22Rv1 (cell line): ENCODE measurements at regions not wholly inside any gene's neighbourhood (a gene's known extent, or its start where the extent isn't known, plus 50 kb on each side); places are given as distances from the start of the nearest gene placed in this dataset.
"Not testable (repeated sequence)": the region's sequence is repeated elsewhere in the genome, so short reads cannot be mapped to it uniquely, and the experiment has no call there.

ENCODE experiments used
- H3K27ac ChIP-seq: fragments of 450-650 bp; 2 replicates; pipeline ENCODE4 v1.5.1; 2017
- ZFX ChIP-seq: fragments of 450-650 bp; IDR thresholded peaks from 2 replicates; pipeline ENCODE4 v1.6.1; 2017; ENCODE audit warnings: antibody characterized with exemption, borderline replicate concordance
- TF ChIP-seq, protein P1 (sequence below): fragments of 450-650 bp; IDR thresholded peaks from 2 replicates; pipeline ENCODE4 v1.5.1; 2017; ENCODE audit warnings: mild to moderate bottlenecking

DNA sequence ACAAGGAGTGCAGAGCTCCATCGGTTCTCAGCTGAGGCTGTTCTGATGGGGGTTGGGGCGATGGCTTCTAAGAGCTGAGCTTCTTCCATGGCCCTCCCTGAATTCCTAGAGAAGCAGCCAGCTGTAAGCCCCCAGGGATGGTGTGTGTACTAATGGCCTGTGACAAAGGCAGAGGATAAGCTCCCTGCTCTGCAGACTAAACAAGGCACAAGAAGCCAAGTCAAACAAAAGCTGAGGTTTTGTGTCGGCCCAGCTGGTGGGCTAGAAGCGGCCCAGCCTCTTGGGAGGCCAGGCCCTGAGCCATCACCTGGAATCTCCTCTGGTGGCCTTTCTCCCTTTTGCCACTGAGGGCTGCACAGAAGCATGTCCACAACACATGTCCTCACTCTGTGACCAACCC lies 75.0 kb upstream of the XPA start:
- no peak for TF ChIP-seq ZFX
- TF ChIP-seq, protein P1, sequence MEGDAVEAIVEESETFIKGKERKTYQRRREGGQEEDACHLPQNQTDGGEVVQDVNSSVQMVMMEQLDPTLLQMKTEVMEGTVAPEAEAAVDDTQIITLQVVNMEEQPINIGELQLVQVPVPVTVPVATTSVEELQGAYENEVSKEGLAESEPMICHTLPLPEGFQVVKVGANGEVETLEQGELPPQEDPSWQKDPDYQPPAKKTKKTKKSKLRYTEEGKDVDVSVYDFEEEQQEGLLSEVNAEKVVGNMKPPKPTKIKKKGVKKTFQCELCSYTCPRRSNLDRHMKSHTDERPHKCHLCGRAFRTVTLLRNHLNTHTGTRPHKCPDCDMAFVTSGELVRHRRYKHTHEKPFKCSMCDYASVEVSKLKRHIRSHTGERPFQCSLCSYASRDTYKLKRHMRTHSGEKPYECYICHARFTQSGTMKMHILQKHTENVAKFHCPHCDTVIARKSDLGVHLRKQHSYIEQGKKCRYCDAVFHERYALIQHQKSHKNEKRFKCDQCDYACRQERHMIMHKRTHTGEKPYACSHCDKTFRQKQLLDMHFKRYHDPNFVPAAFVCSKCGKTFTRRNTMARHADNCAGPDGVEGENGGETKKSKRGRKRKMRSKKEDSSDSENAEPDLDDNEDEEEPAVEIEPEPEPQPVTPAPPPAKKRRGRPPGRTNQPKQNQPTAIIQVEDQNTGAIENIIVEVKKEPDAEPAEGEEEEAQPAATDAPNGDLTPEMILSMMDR = no peak
- no peak overlapping the region for H3K27ac ChIP-seq

DNA sequence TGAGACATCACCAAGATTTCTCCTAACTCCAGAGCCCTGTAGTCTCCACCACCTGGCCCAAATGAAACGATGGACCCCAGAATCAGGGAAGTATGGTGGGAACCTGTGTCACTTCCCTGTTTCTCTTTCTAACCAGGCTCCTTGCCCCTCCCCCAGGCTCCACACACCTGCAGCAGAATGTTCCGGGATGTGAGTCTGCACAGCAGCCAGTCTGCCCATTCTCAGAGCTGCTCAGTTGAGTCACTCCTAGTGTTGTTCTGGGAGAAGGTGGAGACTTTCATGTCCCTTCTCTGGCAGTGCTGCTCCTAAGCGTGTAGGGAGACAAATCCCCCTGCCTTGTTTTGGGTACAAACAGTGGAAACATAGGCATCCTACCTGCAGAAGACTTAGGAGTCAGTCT lies 76.0 kb upstream of the XPA start:
- H3K27ac ChIP-seq = no peak overlapping the region
- TF ChIP-seq, protein P1 = no peak
- no peak for TF ChIP-seq ZFX

DNA sequence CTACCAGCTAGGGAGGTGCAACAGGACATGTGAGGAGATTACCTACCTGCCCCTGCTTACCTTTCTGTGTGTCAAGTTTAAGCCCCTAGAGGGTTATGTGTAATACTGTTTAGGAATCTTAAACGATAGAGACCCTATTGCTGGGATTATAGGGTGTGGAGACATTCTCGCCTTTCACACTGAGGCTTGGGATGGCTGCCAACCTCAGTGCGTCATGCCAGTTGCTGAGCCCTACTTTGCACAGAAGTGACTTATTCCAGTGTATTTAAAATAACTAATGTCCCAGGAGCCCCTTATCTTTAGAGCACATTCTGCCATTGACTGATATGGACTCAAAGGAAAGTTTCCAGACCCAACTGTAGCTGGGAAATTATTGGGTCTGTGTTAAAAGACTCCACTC lies 76.6 kb upstream of the XPA start:
- no peak overlapping the region for H3K27ac ChIP-seq
- TF ChIP-seq, protein P1 = no peak
- TF ChIP-seq ZFX = no peak

DNA sequence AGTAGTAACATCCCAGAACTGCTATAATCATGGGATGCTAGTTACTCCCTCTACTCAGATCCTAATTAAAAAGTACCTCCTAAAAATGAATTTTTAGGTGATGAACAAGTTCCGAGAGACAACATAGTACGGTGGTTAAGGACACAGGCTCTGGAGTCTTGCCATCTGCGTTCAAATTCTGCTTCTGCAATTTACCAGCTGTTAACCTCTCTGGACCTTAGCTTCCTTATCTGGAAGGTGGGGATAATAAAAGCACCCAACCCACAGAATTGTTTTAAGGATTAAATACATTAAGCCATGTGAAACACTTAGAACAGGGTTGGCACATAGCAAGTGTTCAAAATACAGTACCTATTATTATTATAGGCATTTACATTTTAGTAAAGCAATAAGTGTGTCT lies 77.5 kb upstream of the XPA start:
- TF ChIP-seq, protein P1 = no peak
- TF ChIP-seq ZFX = no peak
- no peak overlapping the region for H3K27ac ChIP-seq

DNA sequence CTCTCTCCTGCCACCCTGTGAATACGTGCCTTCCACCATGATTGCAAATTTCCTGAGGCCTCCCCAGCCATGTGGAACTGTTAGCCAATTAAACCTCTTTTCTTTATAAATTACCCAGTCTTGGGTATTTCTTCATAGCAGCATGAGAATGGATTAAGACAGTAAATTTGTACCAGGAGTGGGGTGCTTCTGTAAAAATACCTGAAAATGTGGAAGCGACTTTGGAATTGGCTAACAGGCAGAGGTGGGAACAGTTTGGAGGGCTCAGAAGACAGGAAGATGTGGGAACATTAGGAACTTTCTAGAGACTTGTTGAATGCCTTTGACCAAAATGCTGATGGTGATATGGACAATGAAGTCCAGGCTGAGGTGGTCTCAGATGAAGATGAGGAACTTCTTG lies 74.3 kb upstream of the FOXE1 start:
- not testable (repeated sequence) for H3K27ac ChIP-seq

DNA sequence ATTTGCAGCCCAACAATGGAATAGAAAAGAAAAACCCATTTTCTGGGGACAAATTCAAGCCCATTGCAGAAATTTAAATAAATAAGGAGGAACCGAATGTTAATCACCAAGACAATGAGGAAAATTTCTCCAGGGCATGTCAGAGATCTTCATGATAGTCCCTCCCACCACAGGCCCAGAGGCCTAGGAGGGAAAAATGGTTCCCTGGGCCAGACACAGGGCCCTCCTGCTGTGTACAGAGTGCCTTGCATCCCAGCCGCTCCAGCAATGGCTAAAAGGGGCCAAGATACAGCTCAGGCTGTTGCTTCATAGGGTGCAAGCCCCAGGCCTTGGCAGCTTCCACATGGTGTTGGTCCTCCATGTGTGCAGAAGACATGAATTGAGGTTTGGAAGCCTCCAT lies 73.4 kb upstream of the FOXE1 start:
- no peak overlapping the region for H3K27ac ChIP-seq
- TF ChIP-seq ZFX = no peak
- TF ChIP-seq, protein P1 = no peak

DNA sequence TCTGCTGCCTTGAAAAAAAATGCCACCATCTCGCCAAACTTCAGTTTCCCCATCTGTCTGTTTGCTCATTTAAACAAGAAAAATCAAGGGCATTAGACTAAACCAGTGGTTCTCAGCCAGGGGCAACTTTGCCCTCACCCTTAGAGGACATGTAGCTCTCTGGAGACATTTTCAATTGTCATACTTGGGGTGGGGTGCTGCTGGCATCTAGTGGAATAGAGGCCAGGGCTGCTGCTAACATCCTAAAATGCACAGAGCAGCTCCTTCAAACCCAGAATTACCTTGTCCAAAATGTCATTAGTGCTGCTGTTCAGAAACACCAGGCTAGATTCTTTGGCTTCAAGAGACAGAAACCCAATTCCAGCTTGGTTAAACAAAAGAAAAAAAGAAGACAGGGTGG lies 71.1 kb upstream of the FOXE1 start:
- no peak overlapping the region for H3K27ac ChIP-seq
- TF ChIP-seq ZFX = no peak
- TF ChIP-seq, protein P1 = no peak

DNA sequence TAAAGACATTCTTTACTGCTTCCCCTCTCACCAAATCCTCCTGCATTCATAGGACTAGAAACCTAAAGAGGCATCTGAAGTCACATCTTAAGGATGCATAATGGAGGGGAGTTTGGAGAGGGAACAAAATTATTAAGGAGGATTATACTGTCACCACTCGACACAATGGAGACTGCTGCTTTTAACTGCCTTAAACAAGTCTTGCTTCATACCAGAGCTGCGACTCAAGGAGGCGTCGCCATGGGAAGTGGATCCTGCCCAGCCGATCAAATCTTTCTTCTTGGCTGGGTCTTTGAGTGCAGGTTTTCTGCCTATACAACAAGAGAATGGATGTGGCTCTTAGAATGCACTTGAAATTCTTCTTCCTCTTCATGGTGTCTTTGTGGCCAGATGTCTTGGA lies 66.7 kb upstream of the FOXE1 start:
- TF ChIP-seq, protein P1 = no peak
- no peak for TF ChIP-seq ZFX
- H3K27ac ChIP-seq = no peak overlapping the region
